ENCODE measurements at regions not wholly inside any gene's neighbourhood (a gene's known extent, or its start where the extent isn't known, plus 50 kb on each side); places are given as distances from the start of the nearest gene placed in this dataset.

DNA sequence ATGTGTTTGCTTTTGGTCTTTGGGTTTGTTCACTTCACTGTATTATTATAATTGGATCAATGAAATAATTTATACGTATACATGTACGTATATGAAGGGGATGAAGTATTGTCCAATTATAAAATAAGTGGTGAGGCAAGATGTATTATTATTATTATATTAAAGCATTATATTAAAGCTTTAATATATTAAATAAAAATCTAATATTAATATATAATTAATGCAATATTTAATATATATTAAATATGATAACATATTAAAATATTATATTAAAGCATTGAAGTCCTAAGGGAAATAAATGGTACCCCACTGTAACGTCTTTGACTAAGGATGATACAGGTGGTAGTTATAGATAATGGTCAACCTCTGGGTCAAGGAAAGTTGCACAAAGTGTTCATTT is 63.7 kb upstream of the RTL1 start:
- ChIA-PET CTCF (no interaction called here), POLR2A (ENCODE audit: low non-redundant PET) (no interaction called here)
- no peak overlapping the region for H3K27ac ChIP-seq (ENCODE audit: low read depth, low read length, poor library complexity, severe bottlenecking)
- intact Hi-C loops (cut with micrococcal nuclease; ENCODE audit: unreplicated experiment): no loop called here
- no peaks in the 10 kb centered on the region for H3K9me3 ChIP-seq (ENCODE audit: low read depth, low read length, poor library complexity, severe bottlenecking)
- H3K27me3 ChIP-seq (replicated peaks; ENCODE audit: insufficient read depth, low read depth, low read length, poor library complexity): no peaks in the 10 kb centered on the region
- no peaks in the 10 kb centered on the region for H3K36me3 ChIP-seq (ENCODE audit: insufficient read depth, low read length, poor library complexity, severe bottlenecking)
- no TSS peak for BruUV-seq (replicated peaks)
- H3K4me3 ChIP-seq (ENCODE audit: low read depth, low read length, poor library complexity, severe bottlenecking): no peak overlapping the region
- no peak for DNase-seq (ENCODE audit: low spot score)
- TF ChIP-seq, protein P1, sequence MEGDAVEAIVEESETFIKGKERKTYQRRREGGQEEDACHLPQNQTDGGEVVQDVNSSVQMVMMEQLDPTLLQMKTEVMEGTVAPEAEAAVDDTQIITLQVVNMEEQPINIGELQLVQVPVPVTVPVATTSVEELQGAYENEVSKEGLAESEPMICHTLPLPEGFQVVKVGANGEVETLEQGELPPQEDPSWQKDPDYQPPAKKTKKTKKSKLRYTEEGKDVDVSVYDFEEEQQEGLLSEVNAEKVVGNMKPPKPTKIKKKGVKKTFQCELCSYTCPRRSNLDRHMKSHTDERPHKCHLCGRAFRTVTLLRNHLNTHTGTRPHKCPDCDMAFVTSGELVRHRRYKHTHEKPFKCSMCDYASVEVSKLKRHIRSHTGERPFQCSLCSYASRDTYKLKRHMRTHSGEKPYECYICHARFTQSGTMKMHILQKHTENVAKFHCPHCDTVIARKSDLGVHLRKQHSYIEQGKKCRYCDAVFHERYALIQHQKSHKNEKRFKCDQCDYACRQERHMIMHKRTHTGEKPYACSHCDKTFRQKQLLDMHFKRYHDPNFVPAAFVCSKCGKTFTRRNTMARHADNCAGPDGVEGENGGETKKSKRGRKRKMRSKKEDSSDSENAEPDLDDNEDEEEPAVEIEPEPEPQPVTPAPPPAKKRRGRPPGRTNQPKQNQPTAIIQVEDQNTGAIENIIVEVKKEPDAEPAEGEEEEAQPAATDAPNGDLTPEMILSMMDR (conservative IDR thresholded peaks at IDR 0.05; ENCODE audit: low read depth, low read length): no peak
- TF ChIP-seq EZH2 (IDR thresholded peaks at IDR 0.05; ENCODE audit: borderline replicate concordance, low read depth, low read length, poor library complexity, severe bottlenecking): no peak
- no peaks in the 10 kb centered on the region for H3K4me1 ChIP-seq (ENCODE audit: insufficient read depth, low read length, poor library complexity, severe bottlenecking)

- no TSS peak for BruUV-seq (replicated peaks)
- ChIA-PET CTCF (no interaction called here), POLR2A (ENCODE audit: low non-redundant PET) (no interaction called here)
- H3K27ac ChIP-seq (ENCODE audit: low read depth, low read length, poor library complexity, severe bottlenecking): no peak overlapping the region
- no peak for DNase-seq (ENCODE audit: low spot score)
- H3K36me3 ChIP-seq (ENCODE audit: insufficient read depth, low read length, poor library complexity, severe bottlenecking): no peaks in the 10 kb centered on the region
- H3K9me3 ChIP-seq (ENCODE audit: low read depth, low read length, poor library complexity, severe bottlenecking): no peaks in the 10 kb centered on the region
- intact Hi-C loops (cut with micrococcal nuclease; ENCODE audit: unreplicated experiment): no loop called here
- H3K4me1 ChIP-seq (ENCODE audit: insufficient read depth, low read length, poor library complexity, severe bottlenecking): no peaks in the 10 kb centered on the region
- no peak for TF ChIP-seq EZH2 (IDR thresholded peaks at IDR 0.05; ENCODE audit: borderline replicate concordance, low read depth, low read length, poor library complexity, severe bottlenecking)
- TF ChIP-seq, protein P1 (conservative IDR thresholded peaks at IDR 0.05; ENCODE audit: low read depth, low read length): no peak
- no peak overlapping the region for H3K4me3 ChIP-seq (ENCODE audit: low read depth, low read length, poor library complexity, severe bottlenecking)
- no peaks in the 10 kb centered on the region for H3K27me3 ChIP-seq (replicated peaks; ENCODE audit: insufficient read depth, low read depth, low read length, poor library complexity)
Observed at GRCh38 chr14:100967930-100968329, 64.4 kb upstream of the RTL1 start.

GRCh38 chr14:100972118-100972897 is 68.8 kb upstream of the RTL1 start:
- no peaks in the 10 kb centered on the region for H3K36me3 ChIP-seq (ENCODE audit: insufficient read depth, low read length, poor library complexity, severe bottlenecking)
- CTCF ChIA-PET: no interaction called here
- intact Hi-C loops (cut with micrococcal nuclease; ENCODE audit: unreplicated experiment): no loop called here
- DNase-seq (ENCODE audit: low spot score): no peak
- BruUV-seq (replicated peaks): no TSS peak
- H3K27me3 ChIP-seq (replicated peaks; ENCODE audit: insufficient read depth, low read depth, low read length, poor library complexity): no peaks in the 10 kb centered on the region
- H3K9me3 ChIP-seq (ENCODE audit: low read depth, low read length, poor library complexity, severe bottlenecking): no peaks in the 10 kb centered on the region
- no peak overlapping the region for H3K27ac ChIP-seq (ENCODE audit: low read depth, low read length, poor library complexity, severe bottlenecking)
- POLR2A ChIA-PET (ENCODE audit: low non-redundant PET): no interaction called here
- TF ChIP-seq EZH2 (IDR thresholded peaks at IDR 0.05; ENCODE audit: borderline replicate concordance, low read depth, low read length, poor library complexity, severe bottlenecking): no peak
- TF ChIP-seq, protein P1 (conservative IDR thresholded peaks at IDR 0.05; ENCODE audit: low read depth, low read length): no peak
- H3K4me1 ChIP-seq (ENCODE audit: insufficient read depth, low read length, poor library complexity, severe bottlenecking): no peaks in the 10 kb centered on the region
- H3K4me3 ChIP-seq (ENCODE audit: low read depth, low read length, poor library complexity, severe bottlenecking): no peak overlapping the region

All from A673 (cell line).